Ovary (tissue), 7 donors: ENCODE measurements at regions not wholly inside any gene's neighbourhood (a gene's known extent, or its start where the extent isn't known, plus 50 kb on each side); places are given as distances from the start of the nearest gene placed in this dataset.

Source experiments
- DNase-seq, 5 donors: peaks; one replicate each; pipeline ENCODE4 v3.0.0-alpha.2; 2019 to 2020
- H3K27ac ChIP-seq, 2 donors: fragments of 200-600 bp; one replicate each; pipeline versions ENCODE4 v1.5.1 to v1.8.0; 2019 to 2022
- H3K27me3 ChIP-seq: fragments of 200-600 bp; one replicate; pipeline ENCODE4 v1.8.0; 2022
- H3K36me3 ChIP-seq: fragments of 200-600 bp; sonication (generic); one replicate; pipeline ENCODE4 v1.5.1; 2019
- H3K4me1 ChIP-seq: one replicate; pipeline ENCODE4 v1.8.1; 2013; ENCODE audit warnings: mild to moderate bottlenecking, moderate library complexity; ENCODE audit not compliant: insufficient read depth
- H3K4me3 ChIP-seq: fragments of 200-600 bp; sonication (generic); one replicate; pipeline ENCODE4 v1.5.1; 2017
- H3K9me3 ChIP-seq, 2 donors: fragments of 200-600 bp in 1 of 2; sonication (generic) in 1 of 2; one replicate each; pipeline versions ENCODE4 v1.5.1 to v1.8.1; 2013 to 2019; ENCODE audit warnings: mild to moderate bottlenecking in 1 of 2, moderate library complexity in 1 of 2
- CTCF ChIP-seq, 3 donors: fragments of 450-650 bp in 2 of 3; fragments of 200-600 bp in 1 of 3; IDR thresholded peaks; one replicate each; pipeline versions ENCODE4 v1.5.1 to v1.8.0; 2016 to 2022; ENCODE audit warnings: antibody characterized with exemption in 3 of 3, mild to moderate bottlenecking in 1 of 3
- EP300 ChIP-seq: sonication (generic); formaldehyde crosslinking; IDR thresholded peaks from one replicate; pipeline ENCODE4 v1.6.1; 2017; ENCODE audit warnings: antibody characterized with exemption
- POLR2A ChIP-seq: fragments of 450-650 bp; IDR thresholded peaks from one replicate; pipeline ENCODE4 v1.6.1; 2017; ENCODE audit warnings: antibody characterized with exemption, mild to moderate bottlenecking, moderate library complexity
- WGBS, 3 donors: extraction: QIAGEN DNeasy Blood & Tissue Kit in 1 of 3; methylation state at CpG; one replicate each; pipeline versions ENCODE4 v1.1.5 to v1.1.7; 2013 to 2017; 5-methylcytosine and 5-hydroxymethylcytosine counted together
- intact Hi-C, 4 donors: fragments of 100-400 bp; cut with DNase I; formaldehyde crosslinking; loops; one replicate each; pipeline versions ENCODE4 v1.11.0 to v1.15.1; 2022 to 2023
- donor health status: DM: no; HTN: no; CAD: no; lungs with moderate emphysema.
- donor health status: DM: no; HTN: no; CAD: no.
- donor health status: Bipolar disorder and iron deficiency.
- donor health status: DM: no; HTN: no; CAD: no.
- donor health status: DM: yes; HTN: yes; CAD: no.

DNA sequence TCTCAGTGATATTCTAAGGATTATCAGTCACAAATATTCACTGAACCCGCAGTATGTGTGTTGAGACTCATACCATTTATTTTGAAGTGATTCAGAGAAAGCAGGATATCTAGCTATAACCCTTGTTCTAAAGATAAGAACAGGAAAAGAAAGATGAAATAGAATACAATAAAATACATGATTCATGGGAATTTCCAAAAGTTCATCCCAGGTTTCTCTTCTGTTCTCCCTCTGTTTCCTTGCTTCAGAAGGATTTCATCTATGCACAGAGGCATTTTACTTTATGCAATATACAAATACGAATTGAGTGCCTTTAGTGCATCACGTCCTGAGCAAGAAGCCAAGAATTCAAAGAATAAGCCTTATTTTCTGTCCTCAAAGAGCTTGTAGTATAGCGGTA is 274.4 kb upstream of the GPC6 start:
- intact Hi-C loops, result no loop called here
- DNase-seq, result no peak
- Histone ChIP-seq H3K27me3 (no peaks in the 10 kb centered on the region), H3K4me3 (no peak overlapping the region), H3K9me3 (no peaks in the 10 kb centered on the region), H3K36me3 (no peaks in the 10 kb centered on the region), H3K27ac (no peak overlapping the region), H3K4me1 (no peaks in the 10 kb centered on the region)
- no peak for TF ChIP-seq POLR2A
- no peak for TF ChIP-seq EP300
- no peak for TF ChIP-seq CTCF (IDR thresholded peaks at IDR 0.05)
- WGBS, 3 donors, result 57 to 74% (median 65%) methylated on average over 4 of the region's 4 CpGs

GRCh38 chr13:92954746-92955145 is 271.9 kb upstream of the GPC6 start:
- TF ChIP-seq CTCF (IDR thresholded peaks at IDR 0.05), result no peak
- no peak for TF ChIP-seq EP300
- no peak for TF ChIP-seq POLR2A
- Histone ChIP-seq H3K36me3 (no peaks in the 10 kb centered on the region), H3K27me3 (no peaks in the 10 kb centered on the region), H3K27ac (no peak overlapping the region), H3K4me3 (no peak overlapping the region), H3K4me1 (no peaks in the 10 kb centered on the region), H3K9me3 (peaks cover 0 to 1% of the 10 kb centered on the region in 2 donors)
- 26 to 67% (median 31%) methylated on average over 5 of the region's 5 CpGs for WGBS, 3 donors
- intact Hi-C loops, result no loop called here
- no peak for DNase-seq

DNA sequence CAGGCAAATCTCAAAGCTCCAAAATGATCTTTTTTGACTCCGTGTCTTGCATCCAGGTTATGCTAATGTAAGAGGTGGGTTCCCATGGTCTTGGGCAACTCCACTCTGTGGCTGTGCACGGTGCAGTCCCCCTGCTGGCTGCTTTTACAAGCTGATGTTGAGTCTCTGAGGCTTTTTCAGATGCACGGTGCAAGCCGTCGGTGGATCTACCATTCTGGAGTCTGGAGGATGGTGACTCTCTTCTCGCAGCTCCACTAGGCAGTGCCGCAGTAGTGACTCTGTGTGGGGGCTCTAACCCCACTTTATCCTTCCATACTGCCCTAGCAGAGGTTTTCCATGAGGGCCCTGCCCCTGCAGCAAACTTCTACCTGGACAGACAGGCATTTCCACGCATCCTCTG is 266.8 kb upstream of the GPC6 start:
- Histone ChIP-seq H3K4me1 (no peaks in the 10 kb centered on the region), H3K36me3 (no peaks in the 10 kb centered on the region), H3K4me3 (no peak overlapping the region), H3K9me3 (peaks cover 0 to 6% of the 10 kb centered on the region in 2 donors), H3K27ac (no peak overlapping the region), H3K27me3 (no peaks in the 10 kb centered on the region)
- WGBS, 3 donors, result 84 to 97% (median 93%) methylated on average over 8 of the region's 8 CpGs
- intact Hi-C loops, result no loop called here
- DNase-seq, result no peak
- no peak for TF ChIP-seq POLR2A
- no peak for TF ChIP-seq EP300
- no peak for TF ChIP-seq CTCF (IDR thresholded peaks at IDR 0.05)

GRCh38 chr13:92963029-92963428 is 263.6 kb upstream of the GPC6 start:
- DNase-seq, result no peak
- H3K36me3 ChIP-seq, result no peaks in the 10 kb centered on the region
- peaks cover 0 to 6% of the 10 kb centered on the region in 2 donors for H3K9me3 ChIP-seq
- no peak overlapping the region for H3K27ac ChIP-seq
- no peaks in the 10 kb centered on the region for H3K4me1 ChIP-seq
- intact Hi-C loops, result no loop called here
- H3K4me3 ChIP-seq, result no peak overlapping the region
- WGBS, 3 donors, result 28 to 49% (median 32%) methylated on average over 1 of the region's 1 CpG
- no peak for TF ChIP-seq CTCF (IDR thresholded peaks at IDR 0.05)
- no peak for TF ChIP-seq POLR2A
- no peaks in the 10 kb centered on the region for H3K27me3 ChIP-seq

DNA sequence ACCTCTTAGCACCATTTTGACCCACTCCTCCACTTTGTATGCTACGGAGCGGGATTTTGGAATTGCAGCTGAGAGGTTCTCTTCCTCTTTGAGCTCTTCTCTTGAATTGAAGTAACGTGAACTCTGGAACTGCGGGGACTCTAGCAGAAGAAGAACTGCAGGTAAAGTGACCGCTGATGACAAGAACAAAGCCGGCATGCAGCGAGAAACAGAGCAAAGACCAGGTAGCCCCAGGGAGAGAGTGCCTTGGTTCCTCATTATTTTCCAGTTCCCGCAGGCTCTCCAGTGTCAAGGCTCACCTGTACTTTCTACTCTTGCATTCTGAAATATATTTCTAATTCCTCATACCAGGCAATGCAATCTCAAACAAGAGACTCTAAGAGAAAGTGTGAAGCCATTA is 260.3 kb upstream of the GPC6 start:
- no peaks in the 10 kb centered on the region for H3K27me3 ChIP-seq

More for the DNA sequence above, 260.3 kb upstream of the GPC6 start:
- Histone ChIP-seq H3K27ac (no peak overlapping the region), H3K4me1 (no peaks in the 10 kb centered on the region), H3K4me3 (no peak overlapping the region), H3K36me3 (no peaks in the 10 kb centered on the region), H3K9me3 (no peaks in the 10 kb centered on the region)
- intact Hi-C loops, result no loop called here
- 89 to 97% (median 93%) methylated on average over 8 of the region's 8 CpGs for WGBS, 3 donors
- TF ChIP-seq POLR2A (no peak), EP300 (no peak), CTCF (IDR thresholded peaks at IDR 0.05) (no peak)
- no peak for DNase-seq
